ENCODE measurements at regions not wholly inside any gene's neighbourhood (a gene's known extent, or its start where the extent isn't known, plus 50 kb on each side); places are given as distances from the start of the nearest gene placed in this dataset.

DNA sequence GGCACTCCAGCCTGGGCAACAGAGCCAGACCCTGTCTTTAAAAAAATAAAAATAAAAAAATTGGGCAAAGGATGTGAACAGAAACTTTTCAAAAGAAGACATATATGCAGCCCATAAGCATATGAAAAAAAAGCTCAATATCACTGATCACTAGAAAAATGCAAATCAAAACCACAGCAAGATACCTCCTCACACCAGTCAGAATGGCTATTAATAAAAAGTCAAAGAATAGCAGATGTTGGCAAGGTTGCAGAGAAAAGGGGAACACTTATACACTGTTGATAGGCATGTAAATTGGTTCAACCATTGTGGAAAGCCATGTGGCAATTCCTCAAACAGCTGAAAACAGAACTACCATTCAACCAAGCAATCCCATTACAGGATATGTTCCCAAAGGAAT is 204.1 kb upstream of the SRD5A2 start:
- no peak for DNase-seq (ENCODE audit: low spot score)
- H3K36me3 Mint-ChIP-seq (ENCODE audit: low read depth): peaks cover 21% of the 10 kb centered on the region
- TF ChIP-seq EZH2 (IDR thresholded peaks at IDR 0.05; ENCODE audit: low read depth, unreplicated experiment): no peak
- TF ChIP-seq, protein P1, sequence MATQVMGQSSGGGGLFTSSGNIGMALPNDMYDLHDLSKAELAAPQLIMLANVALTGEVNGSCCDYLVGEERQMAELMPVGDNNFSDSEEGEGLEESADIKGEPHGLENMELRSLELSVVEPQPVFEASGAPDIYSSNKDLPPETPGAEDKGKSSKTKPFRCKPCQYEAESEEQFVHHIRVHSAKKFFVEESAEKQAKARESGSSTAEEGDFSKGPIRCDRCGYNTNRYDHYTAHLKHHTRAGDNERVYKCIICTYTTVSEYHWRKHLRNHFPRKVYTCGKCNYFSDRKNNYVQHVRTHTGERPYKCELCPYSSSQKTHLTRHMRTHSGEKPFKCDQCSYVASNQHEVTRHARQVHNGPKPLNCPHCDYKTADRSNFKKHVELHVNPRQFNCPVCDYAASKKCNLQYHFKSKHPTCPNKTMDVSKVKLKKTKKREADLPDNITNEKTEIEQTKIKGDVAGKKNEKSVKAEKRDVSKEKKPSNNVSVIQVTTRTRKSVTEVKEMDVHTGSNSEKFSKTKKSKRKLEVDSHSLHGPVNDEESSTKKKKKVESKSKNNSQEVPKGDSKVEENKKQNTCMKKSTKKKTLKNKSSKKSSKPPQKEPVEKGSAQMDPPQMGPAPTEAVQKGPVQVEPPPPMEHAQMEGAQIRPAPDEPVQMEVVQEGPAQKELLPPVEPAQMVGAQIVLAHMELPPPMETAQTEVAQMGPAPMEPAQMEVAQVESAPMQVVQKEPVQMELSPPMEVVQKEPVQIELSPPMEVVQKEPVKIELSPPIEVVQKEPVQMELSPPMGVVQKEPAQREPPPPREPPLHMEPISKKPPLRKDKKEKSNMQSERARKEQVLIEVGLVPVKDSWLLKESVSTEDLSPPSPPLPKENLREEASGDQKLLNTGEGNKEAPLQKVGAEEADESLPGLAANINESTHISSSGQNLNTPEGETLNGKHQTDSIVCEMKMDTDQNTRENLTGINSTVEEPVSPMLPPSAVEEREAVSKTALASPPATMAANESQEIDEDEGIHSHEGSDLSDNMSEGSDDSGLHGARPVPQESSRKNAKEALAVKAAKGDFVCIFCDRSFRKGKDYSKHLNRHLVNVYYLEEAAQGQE (IDR thresholded peaks at IDR 0.05; ENCODE audit: unreplicated experiment): no peak
- TF ChIP-seq STAT1 (IDR thresholded peaks at IDR 0.05; ENCODE audit: unreplicated experiment): no peak
- TF ChIP-seq NANOG (IDR thresholded peaks at IDR 0.05; ENCODE audit: borderline replicate concordance): no peak
- TF ChIP-seq, protein P2, sequence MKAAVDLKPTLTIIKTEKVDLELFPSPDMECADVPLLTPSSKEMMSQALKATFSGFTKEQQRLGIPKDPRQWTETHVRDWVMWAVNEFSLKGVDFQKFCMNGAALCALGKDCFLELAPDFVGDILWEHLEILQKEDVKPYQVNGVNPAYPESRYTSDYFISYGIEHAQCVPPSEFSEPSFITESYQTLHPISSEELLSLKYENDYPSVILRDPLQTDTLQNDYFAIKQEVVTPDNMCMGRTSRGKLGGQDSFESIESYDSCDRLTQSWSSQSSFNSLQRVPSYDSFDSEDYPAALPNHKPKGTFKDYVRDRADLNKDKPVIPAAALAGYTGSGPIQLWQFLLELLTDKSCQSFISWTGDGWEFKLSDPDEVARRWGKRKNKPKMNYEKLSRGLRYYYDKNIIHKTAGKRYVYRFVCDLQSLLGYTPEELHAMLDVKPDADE (IDR thresholded peaks at IDR 0.05): no peak
- TF ChIP-seq, protein P3, sequence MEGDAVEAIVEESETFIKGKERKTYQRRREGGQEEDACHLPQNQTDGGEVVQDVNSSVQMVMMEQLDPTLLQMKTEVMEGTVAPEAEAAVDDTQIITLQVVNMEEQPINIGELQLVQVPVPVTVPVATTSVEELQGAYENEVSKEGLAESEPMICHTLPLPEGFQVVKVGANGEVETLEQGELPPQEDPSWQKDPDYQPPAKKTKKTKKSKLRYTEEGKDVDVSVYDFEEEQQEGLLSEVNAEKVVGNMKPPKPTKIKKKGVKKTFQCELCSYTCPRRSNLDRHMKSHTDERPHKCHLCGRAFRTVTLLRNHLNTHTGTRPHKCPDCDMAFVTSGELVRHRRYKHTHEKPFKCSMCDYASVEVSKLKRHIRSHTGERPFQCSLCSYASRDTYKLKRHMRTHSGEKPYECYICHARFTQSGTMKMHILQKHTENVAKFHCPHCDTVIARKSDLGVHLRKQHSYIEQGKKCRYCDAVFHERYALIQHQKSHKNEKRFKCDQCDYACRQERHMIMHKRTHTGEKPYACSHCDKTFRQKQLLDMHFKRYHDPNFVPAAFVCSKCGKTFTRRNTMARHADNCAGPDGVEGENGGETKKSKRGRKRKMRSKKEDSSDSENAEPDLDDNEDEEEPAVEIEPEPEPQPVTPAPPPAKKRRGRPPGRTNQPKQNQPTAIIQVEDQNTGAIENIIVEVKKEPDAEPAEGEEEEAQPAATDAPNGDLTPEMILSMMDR (conservative IDR thresholded peaks at IDR 0.05; ENCODE audit: low read depth in 2 of 2): no peak
- no peak for TF ChIP-seq CREB1 (CRISPR knock-in tag; IDR thresholded peaks at IDR 0.05; ENCODE audit: low read depth)
- no peak for TF ChIP-seq ZNF114 (CRISPR knock-in tag; IDR thresholded peaks at IDR 0.05)
- TF ChIP-seq EZH2phosphoT487 (IDR thresholded peaks at IDR 0.05; ENCODE audit: unreplicated experiment): no peak
- TF ChIP-seq ZNF331 (CRISPR knock-in tag; IDR thresholded peaks at IDR 0.05; ENCODE audit: low read depth): no peak
- TF ChIP-seq JUNB (IDR thresholded peaks at IDR 0.05; ENCODE audit: unreplicated experiment): no peak
- TF ChIP-seq, protein P4, sequence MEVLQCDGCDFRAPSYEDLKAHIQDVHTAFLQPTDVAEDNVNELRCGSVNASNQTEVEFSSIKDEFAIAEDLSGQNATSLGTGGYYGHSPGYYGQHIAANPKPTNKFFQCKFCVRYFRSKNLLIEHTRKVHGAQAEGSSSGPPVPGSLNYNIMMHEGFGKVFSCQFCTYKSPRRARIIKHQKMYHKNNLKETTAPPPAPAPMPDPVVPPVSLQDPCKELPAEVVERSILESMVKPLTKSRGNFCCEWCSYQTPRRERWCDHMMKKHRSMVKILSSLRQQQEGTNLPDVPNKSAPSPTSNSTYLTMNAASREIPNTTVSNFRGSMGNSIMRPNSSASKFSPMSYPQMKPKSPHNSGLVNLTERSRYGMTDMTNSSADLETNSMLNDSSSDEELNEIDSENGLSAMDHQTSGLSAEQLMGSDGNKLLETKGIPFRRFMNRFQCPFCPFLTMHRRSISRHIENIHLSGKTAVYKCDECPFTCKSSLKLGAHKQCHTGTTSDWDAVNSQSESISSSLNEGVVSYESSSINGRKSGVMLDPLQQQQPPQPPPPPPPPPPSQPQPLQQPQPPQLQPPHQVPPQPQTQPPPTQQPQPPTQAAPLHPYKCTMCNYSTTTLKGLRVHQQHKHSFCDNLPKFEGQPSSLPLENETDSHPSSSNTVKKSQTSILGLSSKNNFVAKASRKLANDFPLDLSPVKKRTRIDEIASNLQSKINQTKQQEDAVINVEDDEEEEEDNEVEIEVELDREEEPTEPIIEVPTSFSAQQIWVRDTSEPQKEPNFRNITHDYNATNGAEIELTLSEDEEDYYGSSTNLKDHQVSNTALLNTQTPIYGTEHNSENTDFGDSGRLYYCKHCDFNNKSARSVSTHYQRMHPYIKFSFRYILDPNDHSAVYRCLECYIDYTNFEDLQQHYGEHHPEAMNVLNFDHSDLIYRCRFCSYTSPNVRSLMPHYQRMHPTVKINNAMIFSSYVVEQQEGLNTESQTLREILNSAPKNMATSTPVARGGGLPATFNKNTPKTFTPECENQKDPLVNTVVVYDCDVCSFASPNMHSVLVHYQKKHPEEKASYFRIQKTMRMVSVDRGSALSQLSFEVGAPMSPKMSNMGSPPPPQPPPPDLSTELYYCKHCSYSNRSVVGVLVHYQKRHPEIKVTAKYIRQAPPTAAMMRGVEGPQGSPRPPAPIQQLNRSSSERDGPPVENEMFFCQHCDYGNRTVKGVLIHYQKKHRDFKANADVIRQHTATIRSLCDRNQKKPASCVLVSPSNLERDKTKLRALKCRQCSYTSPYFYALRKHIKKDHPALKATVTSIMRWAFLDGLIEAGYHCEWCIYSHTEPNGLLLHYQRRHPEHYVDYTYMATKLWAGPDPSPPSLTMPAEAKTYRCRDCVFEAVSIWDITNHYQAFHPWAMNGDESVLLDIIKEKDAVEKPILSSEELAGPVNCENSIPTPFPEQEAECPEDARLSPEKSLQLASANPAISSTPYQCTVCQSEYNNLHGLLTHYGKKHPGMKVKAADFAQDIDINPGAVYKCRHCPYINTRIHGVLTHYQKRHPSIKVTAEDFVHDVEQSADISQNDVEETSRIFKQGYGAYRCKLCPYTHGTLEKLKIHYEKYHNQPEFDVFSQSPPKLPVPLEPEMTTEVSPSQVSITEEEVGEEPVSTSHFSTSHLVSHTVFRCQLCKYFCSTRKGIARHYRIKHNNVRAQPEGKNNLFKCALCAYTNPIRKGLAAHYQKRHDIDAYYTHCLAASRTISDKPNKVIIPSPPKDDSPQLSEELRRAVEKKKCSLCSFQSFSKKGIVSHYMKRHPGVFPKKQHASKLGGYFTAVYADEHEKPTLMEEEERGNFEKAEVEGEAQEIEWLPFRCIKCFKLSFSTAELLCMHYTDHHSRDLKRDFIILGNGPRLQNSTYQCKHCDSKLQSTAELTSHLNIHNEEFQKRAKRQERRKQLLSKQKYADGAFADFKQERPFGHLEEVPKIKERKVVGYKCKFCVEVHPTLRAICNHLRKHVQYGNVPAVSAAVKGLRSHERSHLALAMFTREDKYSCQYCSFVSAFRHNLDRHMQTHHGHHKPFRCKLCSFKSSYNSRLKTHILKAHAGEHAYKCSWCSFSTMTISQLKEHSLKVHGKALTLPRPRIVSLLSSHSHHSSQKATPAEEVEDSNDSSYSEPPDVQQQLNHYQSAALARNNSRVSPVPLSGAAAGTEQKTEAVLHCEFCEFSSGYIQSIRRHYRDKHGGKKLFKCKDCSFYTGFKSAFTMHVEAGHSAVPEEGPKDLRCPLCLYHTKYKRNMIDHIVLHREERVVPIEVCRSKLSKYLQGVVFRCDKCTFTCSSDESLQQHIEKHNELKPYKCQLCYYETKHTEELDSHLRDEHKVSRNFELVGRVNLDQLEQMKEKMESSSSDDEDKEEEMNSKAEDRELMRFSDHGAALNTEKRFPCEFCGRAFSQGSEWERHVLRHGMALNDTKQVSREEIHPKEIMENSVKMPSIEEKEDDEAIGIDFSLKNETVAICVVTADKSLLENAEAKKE (CRISPR knock-in tag; IDR thresholded peaks at IDR 0.05): no peak
- TF ChIP-seq POLR2AphosphoS5 (IDR thresholded peaks at IDR 0.05; ENCODE audit: low read depth): no peak
- Histone ChIP-seq H3K27ac (ENCODE audit: low read depth) (no peak overlapping the region), H3K4me3 (no peak overlapping the region), H3F3A (replicated peaks; ENCODE audit: low read depth) (no peaks in the 10 kb centered on the region), H2AFZ (no peak overlapping the region), H3K36me3 (ENCODE audit: insufficient read depth) (no peaks in the 10 kb centered on the region), H3K4me1 (ENCODE audit: insufficient read depth) (peaks cover 5% of the 10 kb centered on the region; the same call in 1 of the 2 replicates), H3K9me2 (ENCODE audit: insufficient read depth) (no peaks in the 10 kb centered on the region; the same call in none of the 2 replicates), H4K20me1 (replicated peaks; ENCODE audit: insufficient read depth) (no peaks in the 10 kb centered on the region), H3K79me2 (replicated peaks; ENCODE audit: insufficient read depth) (no peaks in the 10 kb centered on the region), H3K4me2 (no peak overlapping the region), H3K27me3 (ENCODE audit: insufficient read depth) (no peaks in the 10 kb centered on the region)
- H3K9me3 Mint-ChIP-seq: peaks cover 52% of the 10 kb centered on the region
- no peak overlapping the region for H3K27ac Mint-ChIP-seq
- H3K4me1 Mint-ChIP-seq: peaks cover 3% of the 10 kb centered on the region; the same call in 1 of the 3 replicates
- ATAC-seq: no peak
- no peak overlapping the region for H3K4me3 Mint-ChIP-seq
- no peaks in the 10 kb centered on the region for H3K27me3 Mint-ChIP-seq (ENCODE audit: insufficient read depth, low read depth, poor library complexity)
